DMS 273 (cell line): ENCODE measurements at regions not wholly inside any gene's neighbourhood (a gene's known extent, or its start where the extent isn't known, plus 50 kb on each side); places are given as distances from the start of the nearest gene placed in this dataset.
"Not testable (repeated sequence)": the region's sequence is repeated elsewhere in the genome, so short reads cannot be mapped to it uniquely, and the experiment has no call there.

Source experiments
- DNase-seq: peaks from one replicate; lab custom pipeline; 2025; ENCODE audit not compliant: unreplicated experiment; lab: John Stamatoyannopoulos, UW

DNA sequence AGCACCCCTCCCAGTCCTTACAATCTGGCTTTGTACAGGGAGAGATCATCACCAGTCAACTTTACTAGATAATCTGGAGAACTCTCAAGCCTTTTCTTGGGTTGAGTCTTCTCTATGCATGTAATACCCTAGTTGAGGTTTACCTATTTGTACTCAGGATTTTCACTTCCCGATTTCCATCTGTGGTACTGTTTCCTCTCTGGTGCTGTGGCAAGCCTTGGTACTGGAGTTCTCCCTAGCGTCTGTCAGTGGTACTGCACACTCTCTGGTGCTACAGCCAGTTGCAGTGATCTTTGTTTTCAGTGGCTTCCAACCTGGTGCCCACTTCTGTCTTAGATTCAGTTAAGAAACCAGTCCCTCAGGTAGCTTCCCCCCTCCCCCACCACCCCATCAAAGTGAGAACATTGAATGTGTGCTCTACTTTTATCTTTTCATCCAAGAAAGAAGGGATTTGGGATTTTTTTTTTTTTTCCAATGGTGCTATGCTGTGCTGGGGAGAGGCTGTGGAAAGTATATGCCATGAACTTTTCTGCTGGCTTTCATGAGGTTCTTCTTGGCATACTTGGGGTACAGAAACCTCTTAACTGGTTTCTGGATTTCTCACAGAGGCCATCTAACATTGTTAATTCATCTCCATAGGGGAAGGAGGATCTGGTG lies 69.4 kb upstream of the EVL start:
- DNase-seq, result peak; percentile 76

DNA sequence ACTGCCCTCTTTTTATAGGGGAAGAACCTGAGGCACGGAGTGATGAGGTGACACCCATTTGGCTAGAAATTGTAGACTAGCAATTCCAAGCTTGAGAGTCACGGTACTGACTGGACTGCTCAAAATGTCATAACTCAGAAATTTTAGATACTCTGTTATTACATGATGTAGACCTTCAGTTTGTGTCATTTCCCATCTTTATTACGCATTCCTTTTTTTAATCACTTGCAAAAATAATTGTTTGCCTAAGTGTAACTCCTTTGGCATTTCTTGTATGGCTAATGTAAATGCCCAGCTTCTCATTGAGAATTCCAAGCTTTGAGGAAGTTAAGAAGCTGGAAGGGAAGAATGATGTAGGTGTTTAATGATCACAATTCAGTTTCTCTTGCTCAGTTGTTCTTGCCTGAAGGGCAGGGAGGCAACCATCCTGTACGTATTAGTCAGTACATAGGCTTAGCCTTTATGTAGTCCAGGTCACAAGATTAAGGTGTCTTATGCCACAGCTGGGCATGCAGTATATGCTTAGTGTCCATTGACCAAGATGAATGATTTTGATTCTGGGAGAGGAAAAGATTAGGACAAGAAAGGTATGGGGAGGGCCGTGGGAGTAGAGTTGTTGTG lies 68.2 kb upstream of the EVL start:
- DNase-seq, result no peak

DNA sequence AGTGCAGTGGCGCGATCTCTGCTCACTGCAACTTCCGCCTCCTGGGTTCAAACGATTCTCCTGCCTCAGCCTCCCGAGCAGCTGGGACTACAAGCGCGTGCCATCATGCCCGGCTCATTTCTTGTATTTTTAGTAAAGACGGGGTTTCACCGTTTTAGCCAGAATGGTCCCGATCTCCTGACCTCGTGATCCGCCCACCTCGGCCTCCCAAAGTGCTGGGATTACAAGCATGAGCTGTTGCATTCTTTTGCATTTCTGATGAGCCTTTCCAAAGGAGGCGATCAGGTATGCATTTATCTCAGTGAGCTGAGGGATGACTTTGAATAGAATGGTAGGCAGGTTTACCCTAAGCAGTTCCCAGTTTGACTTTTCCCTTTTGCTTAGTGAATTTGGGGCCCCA lies 64.8 kb upstream of the EVL start:
- DNase-seq, result not testable (repeated sequence)

GRCh38 chr14:100004392-100004791 lies 60.8 kb upstream of the EVL start:
- peak; percentile 38 for DNase-seq

DNA sequence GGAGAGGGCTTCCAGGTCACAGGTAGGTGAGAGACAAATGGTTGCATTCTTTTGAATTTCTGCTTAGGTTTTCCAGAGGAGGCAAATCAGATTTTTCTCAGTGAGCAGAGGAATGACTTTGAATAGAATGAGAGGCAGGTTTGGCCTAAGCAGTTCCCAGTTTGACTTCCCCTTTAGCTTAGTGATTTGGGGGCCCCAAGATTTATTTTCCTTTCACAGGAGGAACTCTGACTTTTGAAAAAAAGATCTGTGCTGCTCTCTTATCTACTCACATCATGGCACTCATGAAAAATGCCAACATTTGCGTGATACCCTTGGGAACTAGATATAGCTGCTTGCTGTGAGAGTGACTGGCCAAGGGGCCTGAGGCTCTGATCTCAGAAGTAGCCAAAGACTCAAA lies 58.0 kb upstream of the EVL start:
- DNase-seq, result no peak

- not testable (repeated sequence) for DNase-seq
Measured at GRCh38 chr14:100009802-100010201, 55.4 kb upstream of the EVL start.

DNA sequence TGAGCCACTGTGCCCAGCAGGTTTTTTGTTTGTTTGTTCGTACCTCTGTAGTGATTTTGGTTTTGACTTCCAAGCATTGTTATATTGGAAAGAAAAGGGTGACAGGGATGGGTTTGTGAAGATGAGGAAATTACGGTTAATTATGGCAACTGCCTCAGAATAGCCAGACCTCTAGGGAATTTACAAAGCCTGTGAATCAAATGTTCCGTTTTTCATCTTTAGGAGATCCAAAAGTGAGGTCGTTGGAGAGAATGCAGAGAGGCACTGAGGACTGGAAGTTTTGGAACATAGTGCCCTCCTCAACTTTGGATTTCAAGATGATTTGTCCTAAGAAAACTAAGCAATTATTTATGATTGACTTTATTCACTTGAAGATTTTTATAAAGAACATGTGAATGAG lies 54.5 kb upstream of the EVL start:
- no peak for DNase-seq

DNA sequence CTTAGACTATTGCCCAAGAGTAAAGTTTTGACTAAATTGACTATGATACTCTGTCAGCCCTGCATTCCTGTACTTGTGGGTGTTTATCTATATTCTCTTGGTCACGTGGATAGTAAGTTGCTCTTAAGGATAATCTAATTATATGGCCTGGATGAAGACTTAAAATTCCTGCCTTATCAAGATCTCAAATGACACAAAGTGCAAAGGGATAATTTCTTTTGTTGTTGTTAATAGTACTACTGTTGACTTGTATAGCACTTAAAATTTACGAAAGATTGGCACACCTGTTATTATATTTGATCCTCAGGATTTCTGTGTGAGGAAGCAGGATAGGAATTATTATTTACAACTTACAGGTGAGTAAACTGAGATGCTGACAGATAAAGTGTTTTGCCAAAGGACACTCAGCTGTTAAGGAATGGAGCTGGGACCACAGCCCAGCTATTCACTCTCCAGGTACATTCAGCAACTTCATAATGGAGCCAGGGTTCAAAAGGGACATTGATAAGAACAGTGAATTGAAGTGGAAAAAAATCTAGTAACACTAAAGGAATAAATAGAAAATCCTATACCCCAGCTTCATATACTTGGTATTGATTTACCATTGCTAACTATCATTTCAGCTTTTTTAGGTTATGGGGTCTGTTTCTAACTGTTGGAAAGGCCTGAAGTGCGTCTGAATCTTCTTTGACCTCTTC lies 53.4 kb upstream of the EVL start:
- DNase-seq, result no peak

DNA sequence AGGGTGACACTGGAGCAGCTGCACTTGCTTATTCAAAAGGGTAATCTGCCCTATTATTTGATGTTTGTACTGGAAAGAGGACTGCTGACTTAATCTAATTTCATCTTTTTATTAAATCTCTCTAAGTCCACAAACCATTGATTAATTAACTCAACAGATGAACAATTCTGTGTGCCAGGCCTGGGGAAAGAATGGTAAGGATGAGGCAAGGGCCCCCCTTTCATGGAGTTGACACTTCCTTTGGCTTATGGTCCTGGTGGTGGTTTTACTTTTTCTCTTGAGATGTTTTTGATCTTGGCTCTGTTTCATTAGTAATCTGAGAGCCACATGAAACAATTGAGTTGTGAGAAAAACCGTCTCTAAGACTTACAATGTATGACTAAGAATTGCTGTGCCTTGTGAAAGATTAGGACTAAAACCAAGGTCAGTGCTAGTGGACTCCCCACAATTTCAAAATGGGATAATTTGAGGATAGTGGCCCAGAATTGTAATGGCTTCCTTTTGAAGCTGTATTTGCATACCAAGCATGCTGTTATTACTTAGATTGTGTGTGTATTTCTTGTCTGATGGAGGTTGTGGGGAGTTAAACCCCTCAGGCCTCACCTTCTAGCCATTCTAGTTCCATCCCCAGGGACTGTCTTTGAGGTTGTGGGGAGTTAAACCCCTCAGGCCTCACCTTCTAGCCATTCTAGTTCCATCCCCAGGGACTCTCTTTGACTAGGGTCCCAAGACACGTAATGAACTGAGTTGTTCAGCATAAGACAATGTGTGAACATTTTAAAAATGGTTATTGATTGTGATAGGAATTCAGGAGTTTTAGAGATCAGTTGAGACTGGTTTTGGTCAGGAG lies 52.5 kb upstream of the EVL start:
- no peak for DNase-seq

- DNase-seq, result no peak
Measured at GRCh38 chr14:100015251-100015655, 50.0 kb upstream of the EVL start.
